ENCODE measurements at regions not wholly inside any gene's neighbourhood (a gene's known extent, or its start where the extent isn't known, plus 50 kb on each side); places are given as distances from the start of the nearest gene placed in this dataset.

DNA sequence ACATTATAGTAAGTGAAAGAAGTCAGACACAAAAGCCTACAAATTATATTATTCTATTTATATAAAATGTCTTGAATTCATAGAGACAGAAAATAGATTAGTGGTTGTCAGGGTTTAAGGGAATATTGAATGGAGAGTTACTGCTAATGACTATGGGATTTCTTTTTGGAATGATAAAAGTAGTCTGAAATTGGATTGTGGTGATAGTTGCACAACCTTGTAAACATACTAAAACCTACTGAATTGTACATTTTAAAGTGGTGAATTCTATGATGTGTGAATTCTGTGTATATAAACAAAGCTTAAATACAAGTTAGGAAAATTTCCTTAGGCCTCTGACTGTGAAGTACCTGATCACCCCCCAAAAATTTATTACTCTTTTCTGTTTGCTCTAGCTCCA lies 343.1 kb downstream of the TFAP2B start:
- TF ChIP-seq EZH2 (IDR thresholded peaks at IDR 0.05): no peak
- TF ChIP-seq POLR2AphosphoS5 (IDR thresholded peaks at IDR 0.05; ENCODE audit: borderline replicate concordance, low read depth, low read length): no peak
